ENCODE measurements at regions not wholly inside any gene's neighbourhood (a gene's known extent, or its start where the extent isn't known, plus 50 kb on each side); places are given as distances from the start of the nearest gene placed in this dataset.

DNA sequence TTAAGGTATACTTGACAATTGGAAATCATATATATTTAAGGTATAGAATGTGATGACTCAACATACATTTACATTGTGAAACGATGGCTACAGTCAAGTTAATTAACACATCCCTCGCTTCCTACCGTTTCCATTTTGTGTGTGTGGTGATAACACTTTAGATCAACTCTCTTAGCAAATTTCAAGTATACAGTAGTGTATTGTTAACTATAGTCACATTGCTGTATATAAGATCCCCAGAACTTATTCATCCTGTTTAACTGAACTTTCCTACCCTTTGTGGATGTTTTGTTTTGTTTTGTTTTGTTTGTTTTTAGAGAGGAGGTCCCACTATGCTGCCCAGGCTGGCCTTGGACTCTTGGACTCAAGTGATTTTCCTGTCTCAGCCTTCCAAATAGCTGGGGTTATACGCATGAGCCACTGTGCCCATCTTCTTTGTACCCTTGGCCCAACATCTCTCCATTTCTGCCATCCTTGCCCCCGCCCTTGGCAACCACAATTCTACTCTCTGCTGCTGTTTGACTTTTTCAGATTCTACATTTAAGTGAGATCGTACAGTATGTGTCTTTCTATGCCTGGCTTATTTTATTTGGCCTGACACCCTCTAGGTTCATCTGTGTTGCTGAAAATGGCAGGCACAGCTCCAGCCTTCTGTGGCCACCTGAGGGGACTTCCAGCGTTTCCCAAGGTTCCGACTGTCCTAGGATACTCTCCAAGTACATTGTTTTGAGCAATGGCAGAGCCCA is 90.5 kb upstream of the SNX9 start:
- TF ChIP-seq GATA3 (IDR thresholded peaks at IDR 0.05; ENCODE audit: low read depth, low read length): no peak
- no peak for TF ChIP-seq GATA2 (IDR thresholded peaks at IDR 0.05; ENCODE audit: low read depth, low read length)
